NCI-H1694 (cell line): ENCODE measurements at regions not wholly inside any gene's neighbourhood (a gene's known extent, or its start where the extent isn't known, plus 50 kb on each side); places are given as distances from the start of the nearest gene placed in this dataset.

Experiments
- DNase-seq: peaks from one replicate; lab custom pipeline; 2025; lab: John Stamatoyannopoulos, UW

GRCh38 chr9:84586662-84587061 lies 82.9 kb upstream of the NTRK2 start:
- no peak for DNase-seq

- no peak for DNase-seq
Measured at GRCh38 chr9:84587153-84587552, 82.4 kb upstream of the NTRK2 start.

GRCh38 chr9:84589542-84589941 lies 80.0 kb upstream of the NTRK2 start:
- DNase-seq = no peak

GRCh38 chr9:84590706-84591105 lies 78.8 kb upstream of the NTRK2 start:
- no peak for DNase-seq

- DNase-seq = no peak
Measured at GRCh38 chr9:84592918-84593317, 76.6 kb upstream of the NTRK2 start.

- no peak for DNase-seq
Measured at GRCh38 chr9:84593352-84593751, 76.2 kb upstream of the NTRK2 start.

GRCh38 chr9:84597131-84597530 lies 72.4 kb upstream of the NTRK2 start:
- no peak for DNase-seq

GRCh38 chr9:84598921-84599636 lies 70.5 kb upstream of the NTRK2 start:
- DNase-seq = no peak

- DNase-seq = no peak
Measured at GRCh38 chr9:84600739-84601138, 68.8 kb upstream of the NTRK2 start.

GRCh38 chr9:84604223-84604622 lies 65.3 kb upstream of the NTRK2 start:
- no peak for DNase-seq

GRCh38 chr9:84609779-84610178 lies 59.8 kb upstream of the NTRK2 start:
- DNase-seq = no peak

GRCh38 chr9:84613431-84613830 lies 56.1 kb upstream of the NTRK2 start:
- no peak for DNase-seq

GRCh38 chr9:84615544-84615943 lies 54.0 kb upstream of the NTRK2 start:
- no peak for DNase-seq

- no peak for DNase-seq
Measured at GRCh38 chr9:84617411-84618029, 52.0 kb upstream of the NTRK2 start.
